ENCODE measurements at regions not wholly inside any gene's neighbourhood (a gene's known extent, or its start where the extent isn't known, plus 50 kb on each side); places are given as distances from the start of the nearest gene placed in this dataset.

DNA sequence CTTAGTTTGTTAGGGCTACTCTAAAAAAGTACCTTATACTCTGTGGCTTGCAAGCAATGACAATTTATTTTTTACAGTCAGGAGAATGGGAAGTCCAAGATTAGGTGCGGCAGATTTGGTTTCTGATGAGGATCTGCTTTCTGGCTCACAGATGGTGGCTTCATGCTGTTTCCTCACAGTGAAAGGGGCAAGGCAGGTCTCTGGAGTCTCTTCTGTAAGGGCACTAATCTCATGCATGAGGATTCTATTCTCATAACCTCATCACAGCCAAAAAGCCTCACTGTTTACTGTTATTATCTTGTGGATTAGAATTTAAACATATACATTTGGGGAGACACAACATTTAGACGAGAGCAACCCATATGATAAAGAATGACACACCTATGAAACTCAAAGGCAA is 1957.4 kb upstream of the SEL1L start:
- no peak overlapping the region for H3K4me2 ChIP-seq
- H3K4me1 ChIP-seq = no peaks in the 10 kb centered on the region
- FAIRE-seq (no peak), DNase-seq (ENCODE audit: low read depth in 1 of 2, low spot score in 1 of 2) (no peak), ATAC-seq (no peak)
- H3K9me3 ChIP-seq = no peaks in the 10 kb centered on the region; the same call in 2 of the 3 replicates
- H3K4me3 ChIP-seq = no peak overlapping the region
- WGBS (ENCODE audit: missing lambda C conversion rate) = 46% methylated on average over 2 of the region's 2 CpGs
- TF ChIP-seq ZNF302 (CRISPR knock-in tag; IDR thresholded peaks at IDR 0.05) (no peak), HOXB5 (CRISPR knock-in tag; IDR thresholded peaks at IDR 0.05) (no peak), ZFP36 (IDR thresholded peaks at IDR 0.05; ENCODE audit: borderline replicate concordance, partially characterized antibody) (no peak), ZSCAN20 (CRISPR knock-in tag; IDR thresholded peaks at IDR 0.05) (no peak), POLR2A (IDR thresholded peaks at IDR 0.05; ENCODE audit: low read length) (no peak), HEYL (CRISPR knock-in tag; IDR thresholded peaks at IDR 0.05) (no peak), TFCP2L1 (CRISPR knock-in tag; IDR thresholded peaks at IDR 0.05) (no peak), SREBF2 (IDR thresholded peaks at IDR 0.05) (no peak), MYC (IDR thresholded peaks at IDR 0.05; ENCODE audit: borderline replicate concordance, low read length) (no peak), CHD2 (IDR thresholded peaks at IDR 0.05; ENCODE audit: low read length, partially characterized antibody) (no peak)
- TF ChIP-seq, protein P1, sequence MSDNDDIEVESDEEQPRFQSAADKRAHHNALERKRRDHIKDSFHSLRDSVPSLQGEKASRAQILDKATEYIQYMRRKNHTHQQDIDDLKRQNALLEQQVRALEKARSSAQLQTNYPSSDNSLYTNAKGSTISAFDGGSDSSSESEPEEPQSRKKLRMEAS (IDR thresholded peaks at IDR 0.05) = no peak
- TF ChIP-seq, protein P2, sequence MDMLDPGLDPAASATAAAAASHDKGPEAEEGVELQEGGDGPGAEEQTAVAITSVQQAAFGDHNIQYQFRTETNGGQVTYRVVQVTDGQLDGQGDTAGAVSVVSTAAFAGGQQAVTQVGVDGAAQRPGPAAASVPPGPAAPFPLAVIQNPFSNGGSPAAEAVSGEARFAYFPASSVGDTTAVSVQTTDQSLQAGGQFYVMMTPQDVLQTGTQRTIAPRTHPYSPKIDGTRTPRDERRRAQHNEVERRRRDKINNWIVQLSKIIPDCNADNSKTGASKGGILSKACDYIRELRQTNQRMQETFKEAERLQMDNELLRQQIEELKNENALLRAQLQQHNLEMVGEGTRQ (IDR thresholded peaks at IDR 0.05) = no peak
- TF ChIP-seq, protein P3, sequence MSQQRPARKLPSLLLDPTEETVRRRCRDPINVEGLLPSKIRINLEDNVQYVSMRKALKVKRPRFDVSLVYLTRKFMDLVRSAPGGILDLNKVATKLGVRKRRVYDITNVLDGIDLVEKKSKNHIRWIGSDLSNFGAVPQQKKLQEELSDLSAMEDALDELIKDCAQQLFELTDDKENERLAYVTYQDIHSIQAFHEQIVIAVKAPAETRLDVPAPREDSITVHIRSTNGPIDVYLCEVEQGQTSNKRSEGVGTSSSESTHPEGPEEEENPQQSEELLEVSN (IDR thresholded peaks at IDR 0.05; ENCODE audit: borderline replicate concordance, low read depth) = no peak
- TF ChIP-seq, protein P4, sequence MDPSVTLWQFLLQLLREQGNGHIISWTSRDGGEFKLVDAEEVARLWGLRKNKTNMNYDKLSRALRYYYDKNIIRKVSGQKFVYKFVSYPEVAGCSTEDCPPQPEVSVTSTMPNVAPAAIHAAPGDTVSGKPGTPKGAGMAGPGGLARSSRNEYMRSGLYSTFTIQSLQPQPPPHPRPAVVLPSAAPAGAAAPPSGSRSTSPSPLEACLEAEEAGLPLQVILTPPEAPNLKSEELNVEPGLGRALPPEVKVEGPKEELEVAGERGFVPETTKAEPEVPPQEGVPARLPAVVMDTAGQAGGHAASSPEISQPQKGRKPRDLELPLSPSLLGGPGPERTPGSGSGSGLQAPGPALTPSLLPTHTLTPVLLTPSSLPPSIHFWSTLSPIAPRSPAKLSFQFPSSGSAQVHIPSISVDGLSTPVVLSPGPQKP (IDR thresholded peaks at IDR 0.05; ENCODE audit: low read depth, low read length) = no peak
- TF ChIP-seq, protein P5, sequence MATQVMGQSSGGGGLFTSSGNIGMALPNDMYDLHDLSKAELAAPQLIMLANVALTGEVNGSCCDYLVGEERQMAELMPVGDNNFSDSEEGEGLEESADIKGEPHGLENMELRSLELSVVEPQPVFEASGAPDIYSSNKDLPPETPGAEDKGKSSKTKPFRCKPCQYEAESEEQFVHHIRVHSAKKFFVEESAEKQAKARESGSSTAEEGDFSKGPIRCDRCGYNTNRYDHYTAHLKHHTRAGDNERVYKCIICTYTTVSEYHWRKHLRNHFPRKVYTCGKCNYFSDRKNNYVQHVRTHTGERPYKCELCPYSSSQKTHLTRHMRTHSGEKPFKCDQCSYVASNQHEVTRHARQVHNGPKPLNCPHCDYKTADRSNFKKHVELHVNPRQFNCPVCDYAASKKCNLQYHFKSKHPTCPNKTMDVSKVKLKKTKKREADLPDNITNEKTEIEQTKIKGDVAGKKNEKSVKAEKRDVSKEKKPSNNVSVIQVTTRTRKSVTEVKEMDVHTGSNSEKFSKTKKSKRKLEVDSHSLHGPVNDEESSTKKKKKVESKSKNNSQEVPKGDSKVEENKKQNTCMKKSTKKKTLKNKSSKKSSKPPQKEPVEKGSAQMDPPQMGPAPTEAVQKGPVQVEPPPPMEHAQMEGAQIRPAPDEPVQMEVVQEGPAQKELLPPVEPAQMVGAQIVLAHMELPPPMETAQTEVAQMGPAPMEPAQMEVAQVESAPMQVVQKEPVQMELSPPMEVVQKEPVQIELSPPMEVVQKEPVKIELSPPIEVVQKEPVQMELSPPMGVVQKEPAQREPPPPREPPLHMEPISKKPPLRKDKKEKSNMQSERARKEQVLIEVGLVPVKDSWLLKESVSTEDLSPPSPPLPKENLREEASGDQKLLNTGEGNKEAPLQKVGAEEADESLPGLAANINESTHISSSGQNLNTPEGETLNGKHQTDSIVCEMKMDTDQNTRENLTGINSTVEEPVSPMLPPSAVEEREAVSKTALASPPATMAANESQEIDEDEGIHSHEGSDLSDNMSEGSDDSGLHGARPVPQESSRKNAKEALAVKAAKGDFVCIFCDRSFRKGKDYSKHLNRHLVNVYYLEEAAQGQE (IDR thresholded peaks at IDR 0.05) = no peak
- H3K27ac ChIP-seq = no peak overlapping the region
- ChIA-PET POLR2A (no interaction called here), CTCF (no interaction called here)

DNA sequence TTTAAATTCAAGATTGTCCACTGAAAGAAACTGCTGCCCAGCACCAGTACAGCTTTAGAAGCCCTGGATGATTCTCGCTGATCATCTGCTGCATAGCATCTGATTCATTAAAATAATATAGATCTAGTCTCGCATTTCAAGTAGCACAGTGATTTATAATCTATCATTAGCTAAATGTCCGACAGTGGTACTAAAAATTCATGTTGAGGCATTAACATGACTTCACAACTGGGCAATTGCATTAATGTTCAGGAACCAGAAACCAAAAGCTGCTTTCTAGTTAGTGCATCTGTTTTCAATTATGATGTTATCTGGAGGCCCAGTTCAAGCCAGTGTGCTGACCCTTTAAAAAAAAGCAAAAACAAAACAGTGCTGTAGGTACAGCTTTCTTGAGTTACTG is 1987.2 kb upstream of the SEL1L start:
- Histone ChIP-seq H3K4me2 (no peak overlapping the region), H3K9me3 (no peaks in the 10 kb centered on the region), H3K27ac (no peak overlapping the region), H3K4me3 (no peak overlapping the region), H3K4me1 (no peaks in the 10 kb centered on the region)
- no peak for FAIRE-seq
- no peak for DNase-seq (ENCODE audit: low read depth in 1 of 2, low spot score in 1 of 2)
- POLR2A ChIA-PET = no interaction called here
- whole genome bisulfite sequencing (ENCODE audit: missing lambda C conversion rate) = 23% methylated on average over 3 of the region's 3 CpGs
- CTCF ChIA-PET = no interaction called here
- ATAC-seq = no peak
- TF ChIP-seq MAZ (IDR thresholded peaks at IDR 0.05; ENCODE audit: borderline replicate concordance, low read depth, low read length) (no peak), ZNF302 (CRISPR knock-in tag; IDR thresholded peaks at IDR 0.05) (no peak), PHF8 (IDR thresholded peaks at IDR 0.05; ENCODE audit: borderline replicate concordance, low read depth) (no peak), KDM1A (IDR thresholded peaks at IDR 0.05; ENCODE audit: low read depth) (no peak), ZC3H11A (IDR thresholded peaks at IDR 0.05) (no peak), RNF2 (IDR thresholded peaks at IDR 0.05; ENCODE audit: borderline replicate concordance, low read depth) (no peak), HOXA7 (CRISPR knock-in tag; IDR thresholded peaks at IDR 0.05) (no peak)
- TF ChIP-seq, protein P2 (IDR thresholded peaks at IDR 0.05) = no peak
- TF ChIP-seq, protein P4 (IDR thresholded peaks at IDR 0.05; ENCODE audit: low read depth, low read length) = no peak
- TF ChIP-seq, protein P5 (IDR thresholded peaks at IDR 0.05) = no peak
- TF ChIP-seq, protein P6, sequence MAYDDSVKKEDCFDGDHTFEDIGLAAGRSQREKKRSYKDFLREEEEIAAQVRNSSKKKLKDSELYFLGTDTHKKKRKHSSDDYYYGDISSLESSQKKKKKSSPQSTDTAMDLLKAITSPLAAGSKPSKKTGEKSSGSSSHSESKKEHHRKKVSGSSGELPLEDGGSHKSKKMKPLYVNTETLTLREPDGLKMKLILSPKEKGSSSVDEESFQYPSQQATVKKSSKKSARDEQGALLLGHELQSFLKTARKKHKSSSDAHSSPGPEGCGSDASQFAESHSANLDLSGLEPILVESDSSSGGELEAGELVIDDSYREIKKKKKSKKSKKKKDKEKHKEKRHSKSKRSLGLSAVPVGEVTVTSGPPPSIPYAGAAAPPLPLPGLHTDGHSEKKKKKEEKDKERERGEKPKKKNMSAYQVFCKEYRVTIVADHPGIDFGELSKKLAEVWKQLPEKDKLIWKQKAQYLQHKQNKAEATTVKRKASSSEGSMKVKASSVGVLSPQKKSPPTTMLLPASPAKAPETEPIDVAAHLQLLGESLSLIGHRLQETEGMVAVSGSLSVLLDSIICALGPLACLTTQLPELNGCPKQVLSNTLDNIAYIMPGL (CRISPR knock-in tag; IDR thresholded peaks at IDR 0.05; ENCODE audit: borderline replicate concordance) = no peak
